ENCODE measurements at regions not wholly inside any gene's neighbourhood (a gene's known extent, or its start where the extent isn't known, plus 50 kb on each side); places are given as distances from the start of the nearest gene placed in this dataset.

DNA sequence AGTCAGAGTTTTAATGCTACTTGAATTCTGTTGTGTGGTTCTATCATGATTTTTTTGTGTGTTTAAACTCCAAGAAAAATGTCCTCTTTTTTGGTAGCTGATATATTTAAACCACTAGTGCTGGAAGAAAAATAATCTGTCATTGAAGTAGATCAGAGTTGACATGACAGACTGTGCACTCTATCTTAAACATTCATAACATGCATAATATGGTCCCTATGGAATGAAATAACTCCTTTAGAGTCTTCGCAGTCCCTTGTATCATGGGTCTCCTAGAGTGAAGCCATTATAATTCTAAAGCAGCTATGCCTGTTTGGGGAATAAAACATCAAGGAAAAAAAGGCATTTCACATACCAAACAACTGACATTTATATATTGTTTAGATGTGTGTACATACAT lies 282.7 kb upstream of the CITED2 start:
- TF ChIP-seq POLR2A (IDR thresholded peaks at IDR 0.05) = no peak
- TF ChIP-seq, protein P1, sequence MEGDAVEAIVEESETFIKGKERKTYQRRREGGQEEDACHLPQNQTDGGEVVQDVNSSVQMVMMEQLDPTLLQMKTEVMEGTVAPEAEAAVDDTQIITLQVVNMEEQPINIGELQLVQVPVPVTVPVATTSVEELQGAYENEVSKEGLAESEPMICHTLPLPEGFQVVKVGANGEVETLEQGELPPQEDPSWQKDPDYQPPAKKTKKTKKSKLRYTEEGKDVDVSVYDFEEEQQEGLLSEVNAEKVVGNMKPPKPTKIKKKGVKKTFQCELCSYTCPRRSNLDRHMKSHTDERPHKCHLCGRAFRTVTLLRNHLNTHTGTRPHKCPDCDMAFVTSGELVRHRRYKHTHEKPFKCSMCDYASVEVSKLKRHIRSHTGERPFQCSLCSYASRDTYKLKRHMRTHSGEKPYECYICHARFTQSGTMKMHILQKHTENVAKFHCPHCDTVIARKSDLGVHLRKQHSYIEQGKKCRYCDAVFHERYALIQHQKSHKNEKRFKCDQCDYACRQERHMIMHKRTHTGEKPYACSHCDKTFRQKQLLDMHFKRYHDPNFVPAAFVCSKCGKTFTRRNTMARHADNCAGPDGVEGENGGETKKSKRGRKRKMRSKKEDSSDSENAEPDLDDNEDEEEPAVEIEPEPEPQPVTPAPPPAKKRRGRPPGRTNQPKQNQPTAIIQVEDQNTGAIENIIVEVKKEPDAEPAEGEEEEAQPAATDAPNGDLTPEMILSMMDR (IDR thresholded peaks at IDR 0.05 in 4 of 5, conservative IDR thresholded peaks at IDR 0.05 in 1 of 5) = no peak
